ENCODE measurements at regions not wholly inside any gene's neighbourhood (a gene's known extent, or its start where the extent isn't known, plus 50 kb on each side); places are given as distances from the start of the nearest gene placed in this dataset.

DNA sequence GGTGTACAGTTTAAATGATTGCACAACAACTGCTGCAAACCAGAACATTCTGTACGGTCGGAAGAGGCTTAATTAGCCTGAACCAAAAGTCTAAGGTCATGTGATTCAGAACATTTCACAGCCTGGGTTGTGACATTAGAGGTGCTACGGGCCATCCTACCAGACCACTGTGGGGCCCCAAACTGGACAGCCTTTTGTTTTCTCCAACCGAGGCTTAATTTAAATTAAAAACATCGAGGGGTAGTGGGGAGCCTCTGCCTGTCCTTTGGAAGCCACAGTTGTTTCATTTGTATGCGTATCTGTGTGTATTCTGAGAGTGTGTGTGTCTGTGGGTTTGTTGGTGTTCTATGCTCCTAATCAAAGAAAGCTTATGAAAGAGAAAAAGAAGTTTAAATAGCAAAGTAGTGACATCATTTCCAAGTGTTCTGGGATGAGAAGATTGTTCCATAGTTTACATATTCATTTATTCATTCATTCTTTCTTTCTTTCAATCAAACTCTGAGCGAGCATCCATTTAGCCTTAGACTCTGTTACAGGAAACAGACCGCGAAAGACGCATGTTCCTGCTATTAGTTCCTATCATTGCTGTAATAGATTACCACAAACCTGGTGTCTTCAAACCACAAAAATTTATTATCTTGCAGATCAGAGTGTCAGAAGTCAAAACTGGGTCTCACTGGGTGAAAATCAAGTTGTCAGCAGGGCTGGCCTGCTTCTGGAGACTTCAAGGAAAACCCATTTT, 444.8 kb downstream of the FOXO1 start:
- TF ChIP-seq, protein P1, sequence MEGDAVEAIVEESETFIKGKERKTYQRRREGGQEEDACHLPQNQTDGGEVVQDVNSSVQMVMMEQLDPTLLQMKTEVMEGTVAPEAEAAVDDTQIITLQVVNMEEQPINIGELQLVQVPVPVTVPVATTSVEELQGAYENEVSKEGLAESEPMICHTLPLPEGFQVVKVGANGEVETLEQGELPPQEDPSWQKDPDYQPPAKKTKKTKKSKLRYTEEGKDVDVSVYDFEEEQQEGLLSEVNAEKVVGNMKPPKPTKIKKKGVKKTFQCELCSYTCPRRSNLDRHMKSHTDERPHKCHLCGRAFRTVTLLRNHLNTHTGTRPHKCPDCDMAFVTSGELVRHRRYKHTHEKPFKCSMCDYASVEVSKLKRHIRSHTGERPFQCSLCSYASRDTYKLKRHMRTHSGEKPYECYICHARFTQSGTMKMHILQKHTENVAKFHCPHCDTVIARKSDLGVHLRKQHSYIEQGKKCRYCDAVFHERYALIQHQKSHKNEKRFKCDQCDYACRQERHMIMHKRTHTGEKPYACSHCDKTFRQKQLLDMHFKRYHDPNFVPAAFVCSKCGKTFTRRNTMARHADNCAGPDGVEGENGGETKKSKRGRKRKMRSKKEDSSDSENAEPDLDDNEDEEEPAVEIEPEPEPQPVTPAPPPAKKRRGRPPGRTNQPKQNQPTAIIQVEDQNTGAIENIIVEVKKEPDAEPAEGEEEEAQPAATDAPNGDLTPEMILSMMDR (IDR thresholded peaks at IDR 0.05; ENCODE audit: low read length), result no peak
- no peak for TF ChIP-seq EZH2 (IDR thresholded peaks at IDR 0.05; ENCODE audit: borderline replicate concordance, low read length)
- H3K4me1 ChIP-seq (ENCODE audit: insufficient read depth, low read length, severe bottlenecking), result peaks cover 9% of the 10 kb centered on the region
- peaks cover 2% of the 10 kb centered on the region; the same call in 1 of the 2 replicates for H3K9me3 ChIP-seq (ENCODE audit: low read length)
- H3K27ac ChIP-seq (ENCODE audit: low read depth, low read length, poor library complexity, severe bottlenecking), result no peak overlapping the region
- H3K79me2 ChIP-seq (ENCODE audit: insufficient read depth, low read length), result no peaks in the 10 kb centered on the region
- H3F3A ChIP-seq (ENCODE audit: insufficient read depth, low read length), result no peaks in the 10 kb centered on the region
- H3K4me2 ChIP-seq (ENCODE audit: low read length), result no peak overlapping the region
- no peaks in the 10 kb centered on the region for H4K20me1 ChIP-seq (ENCODE audit: insufficient read depth, low read length)
- H3K9me2 ChIP-seq (ENCODE audit: low read depth, low read length), result no peaks in the 10 kb centered on the region
- H3K36me3 ChIP-seq (ENCODE audit: insufficient read depth, low read length), result no peaks in the 10 kb centered on the region
- no peak overlapping the region for H3K9ac ChIP-seq (ENCODE audit: low read length)
- 0 out of 2 replicates have a peak overlapping the region, but pooled peaks have one; percentile 15 for H2AFZ ChIP-seq (ENCODE audit: low read length)
- H3K27me3 ChIP-seq (ENCODE audit: insufficient read depth, low read length), result no peaks in the 10 kb centered on the region
- no peak overlapping the region for H3K4me3 ChIP-seq (ENCODE audit: low read depth, low read length, poor library complexity, severe bottlenecking)

DNA sequence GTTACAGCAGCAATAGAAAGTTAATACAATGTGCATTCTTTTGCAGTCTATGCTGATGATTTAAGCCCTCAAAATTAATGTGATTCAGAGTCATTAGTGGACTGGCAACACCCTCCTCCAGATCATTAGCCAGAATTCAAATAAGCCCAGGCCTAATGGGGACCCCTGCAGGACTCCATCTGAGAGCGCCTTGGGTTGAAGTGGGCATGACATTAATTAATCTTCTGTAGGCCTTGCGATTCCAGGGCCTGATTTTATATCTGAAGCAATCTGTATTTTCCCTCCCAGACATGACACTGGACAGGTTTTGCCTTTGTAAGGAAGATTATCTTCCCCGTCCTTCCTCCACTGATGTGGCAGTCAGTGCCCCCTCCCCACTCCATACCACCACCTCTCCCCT, 442.9 kb downstream of the FOXO1 start:
- Histone ChIP-seq H4K20me1 (ENCODE audit: insufficient read depth, low read length) (no peaks in the 10 kb centered on the region), H3K9me2 (ENCODE audit: low read depth, low read length) (no peaks in the 10 kb centered on the region), H3F3A (ENCODE audit: insufficient read depth, low read length) (no peaks in the 10 kb centered on the region), H3K9me3 (ENCODE audit: low read length) (no peaks in the 10 kb centered on the region), H3K27ac (ENCODE audit: low read depth, low read length, poor library complexity, severe bottlenecking) (no peak overlapping the region), H3K27me3 (ENCODE audit: insufficient read depth, low read length) (no peaks in the 10 kb centered on the region), H3K4me1 (ENCODE audit: insufficient read depth, low read length, severe bottlenecking) (peaks cover 9% of the 10 kb centered on the region), H3K4me2 (ENCODE audit: low read length) (no peak overlapping the region), H3K36me3 (ENCODE audit: insufficient read depth, low read length) (no peaks in the 10 kb centered on the region), H3K9ac (ENCODE audit: low read length) (no peak overlapping the region), H2AFZ (ENCODE audit: low read length) (no peak overlapping the region), H3K4me3 (ENCODE audit: low read depth, low read length, poor library complexity, severe bottlenecking) (no peak overlapping the region), H3K79me2 (ENCODE audit: insufficient read depth, low read length) (no peaks in the 10 kb centered on the region)
- no peak for TF ChIP-seq EZH2 (IDR thresholded peaks at IDR 0.05; ENCODE audit: borderline replicate concordance, low read length)
- TF ChIP-seq, protein P1 (IDR thresholded peaks at IDR 0.05; ENCODE audit: low read length), result no peak

DNA sequence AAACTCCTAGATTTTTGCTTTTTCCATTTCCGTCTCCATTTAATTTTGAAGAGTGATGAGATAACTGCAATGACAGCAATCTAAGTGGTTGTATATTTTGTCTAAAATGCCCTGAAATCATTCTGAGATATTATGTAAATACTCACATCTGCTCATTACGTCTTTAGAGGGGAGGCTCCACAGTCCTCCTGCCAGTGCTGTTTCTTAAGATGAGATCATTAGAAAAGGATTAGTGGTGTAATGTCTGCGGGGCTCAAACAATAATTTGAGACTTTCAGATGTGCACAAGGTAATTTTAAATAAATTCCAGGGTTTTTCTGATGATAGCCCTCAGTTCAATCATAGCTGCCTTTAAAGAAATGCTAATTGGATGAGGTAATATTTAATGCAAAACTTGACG, 437.9 kb downstream of the FOXO1 start:
- Histone ChIP-seq H3K9me3 (ENCODE audit: low read length) (no peaks in the 10 kb centered on the region), H3K4me2 (ENCODE audit: low read length) (no peak overlapping the region), H3K4me3 (ENCODE audit: low read depth, low read length, poor library complexity, severe bottlenecking) (no peak overlapping the region), H3K4me1 (ENCODE audit: insufficient read depth, low read length, severe bottlenecking) (no peaks in the 10 kb centered on the region), H3K79me2 (ENCODE audit: insufficient read depth, low read length) (no peaks in the 10 kb centered on the region), H3K9ac (ENCODE audit: low read length) (no peak overlapping the region), H4K20me1 (ENCODE audit: insufficient read depth, low read length) (no peaks in the 10 kb centered on the region), H3K9me2 (ENCODE audit: low read depth, low read length) (no peaks in the 10 kb centered on the region), H3K27ac (ENCODE audit: low read depth, low read length, poor library complexity, severe bottlenecking) (no peak overlapping the region), H3K27me3 (ENCODE audit: insufficient read depth, low read length) (no peaks in the 10 kb centered on the region), H3K36me3 (ENCODE audit: insufficient read depth, low read length) (no peaks in the 10 kb centered on the region), H3F3A (ENCODE audit: insufficient read depth, low read length) (no peaks in the 10 kb centered on the region), H2AFZ (ENCODE audit: low read length) (no peak overlapping the region)
- TF ChIP-seq, protein P1 (IDR thresholded peaks at IDR 0.05; ENCODE audit: low read length), result no peak
- no peak for TF ChIP-seq EZH2 (IDR thresholded peaks at IDR 0.05; ENCODE audit: borderline replicate concordance, low read length)
